ENCODE measurements at regions not wholly inside any gene's neighbourhood (a gene's known extent, or its start where the extent isn't known, plus 50 kb on each side); places are given as distances from the start of the nearest gene placed in this dataset.

DNA sequence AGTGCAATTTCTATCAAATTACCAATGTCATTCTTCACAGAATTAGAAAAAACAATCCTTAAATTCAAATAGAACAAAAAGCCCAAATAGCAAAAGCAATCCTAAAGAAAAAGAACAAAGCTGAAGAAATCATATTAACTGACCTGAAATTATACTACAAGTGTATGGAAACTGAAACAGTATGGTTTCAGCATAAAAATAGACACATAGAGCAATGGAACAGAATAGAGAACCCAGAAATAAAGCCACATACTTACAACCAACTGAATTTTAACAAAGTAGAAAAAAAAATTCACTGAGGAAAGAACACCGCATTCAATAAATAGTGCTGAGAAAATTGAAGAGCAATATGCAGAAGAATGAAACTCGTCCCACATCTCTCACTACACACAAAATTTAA, 142.0 kb upstream of the CHRM2 start:
- H3K27me3 ChIP-seq: no peaks in the 10 kb centered on the region
- H3K4me1 ChIP-seq: no peaks in the 10 kb centered on the region
- DNase-seq: no peak
- WGBS, 2 donors: 71 to 75% methylated on average over 2 of the region's 2 CpGs
- no peaks in the 10 kb centered on the region for H3K36me3 ChIP-seq
- no peak overlapping the region for H3K27ac ChIP-seq
- no peak for ATAC-seq (ENCODE audit: low FRiP score in 2 of 2)
- H3K4me3 ChIP-seq: no peak overlapping the region
- TF ChIP-seq POLR2AphosphoS5 (IDR thresholded peaks at IDR 0.05) (no peak), POLR2A (IDR thresholded peaks at IDR 0.05) (no peak), CTCF (IDR thresholded peaks at IDR 0.05) (no peak), EP300 (IDR thresholded peaks at IDR 0.05) (no peak)
- H3K9me3 ChIP-seq: peaks cover 0 to 9% (median 0%) of the 10 kb centered on the region in 4 donors

GRCh38 chr7:136717910-136718557, 150.4 kb upstream of the CHRM2 start:
- DNase-seq (no peak), ATAC-seq (ENCODE audit: low FRiP score in 2 of 2) (no peak)
- no peak for TF ChIP-seq EP300 (IDR thresholded peaks at IDR 0.05)
- 77 to 82% methylated on average over 6 of the region's 6 CpGs for WGBS, 2 donors
- no peaks in the 10 kb centered on the region for H3K9me3 ChIP-seq
- no peak overlapping the region for H3K27ac ChIP-seq
- H3K36me3 ChIP-seq: no peaks in the 10 kb centered on the region
- no peak overlapping the region for H3K4me3 ChIP-seq
- no peaks in the 10 kb centered on the region for H3K27me3 ChIP-seq
- no peaks in the 10 kb centered on the region for H3K4me1 ChIP-seq

GRCh38 chr7:136714062-136714461, 154.4 kb upstream of the CHRM2 start:
- no peak for TF ChIP-seq CTCF (IDR thresholded peaks at IDR 0.05)
- 90 to 97% methylated on average over 3 of the region's 3 CpGs for WGBS, 2 donors
- Histone ChIP-seq H3K9me3 (no peaks in the 10 kb centered on the region), H3K27ac (no peak overlapping the region), H3K4me3 (no peak overlapping the region), H3K4me1 (no peaks in the 10 kb centered on the region), H3K27me3 (no peaks in the 10 kb centered on the region), H3K36me3 (no peaks in the 10 kb centered on the region)
- DNase-seq: no peak
- no peak for ATAC-seq (ENCODE audit: low FRiP score in 2 of 2)

DNA sequence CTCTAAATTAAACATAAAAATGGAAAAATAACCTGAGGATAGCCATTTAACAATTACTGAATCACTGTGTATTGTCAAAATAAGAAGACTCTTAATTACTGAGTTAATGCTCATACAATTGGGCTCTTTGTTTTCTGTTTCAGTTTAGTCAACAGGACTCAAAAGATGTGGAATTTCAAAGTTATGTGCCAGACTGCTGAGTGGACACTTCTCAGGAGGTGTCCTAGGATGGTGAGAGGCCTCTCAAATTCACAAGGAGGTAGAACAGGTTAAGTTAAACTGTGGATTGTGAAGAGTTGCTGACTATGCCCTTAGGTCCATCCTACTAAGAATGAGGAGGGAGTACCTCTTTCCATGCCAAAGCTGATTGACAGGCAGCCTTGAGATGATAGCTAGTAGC, 157.7 kb upstream of the CHRM2 start:
- DNase-seq (no peak), ATAC-seq (ENCODE audit: low FRiP score in 2 of 2) (no peak)
- H3K9me3 ChIP-seq: no peaks in the 10 kb centered on the region
- TF ChIP-seq POLR2AphosphoS5 (IDR thresholded peaks at IDR 0.05) (no peak), CTCF (IDR thresholded peaks at IDR 0.05) (no peak), EP300 (IDR thresholded peaks at IDR 0.05) (no peak), POLR2A (IDR thresholded peaks at IDR 0.05) (no peak)
- H3K4me3 ChIP-seq: no peak overlapping the region
- no peaks in the 10 kb centered on the region for H3K4me1 ChIP-seq
- no peak overlapping the region for H3K27ac ChIP-seq
- no peaks in the 10 kb centered on the region for H3K36me3 ChIP-seq
- no peaks in the 10 kb centered on the region for H3K27me3 ChIP-seq

DNA sequence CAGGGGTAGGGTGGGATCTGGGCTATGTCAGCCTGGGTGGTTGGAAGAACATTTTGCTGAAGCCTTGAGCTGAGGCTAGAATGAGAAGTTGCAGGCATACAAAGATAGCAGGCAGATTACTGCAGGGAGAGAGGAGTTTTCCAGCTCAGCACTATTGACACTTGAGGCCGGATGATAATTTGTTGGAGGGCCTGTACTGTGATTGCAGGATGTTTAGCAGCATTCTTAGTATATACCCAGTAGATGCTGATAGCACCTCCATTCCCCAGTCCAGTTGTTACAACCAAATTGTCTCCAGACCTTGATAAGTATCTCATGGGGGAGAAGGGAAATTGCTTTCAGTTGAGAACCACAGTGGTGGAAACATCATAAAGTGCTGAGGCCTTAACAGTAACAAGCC, 158.6 kb upstream of the CHRM2 start:
- Histone ChIP-seq H3K27ac (no peak overlapping the region), H3K27me3 (no peaks in the 10 kb centered on the region), H3K9me3 (no peaks in the 10 kb centered on the region), H3K4me1 (no peaks in the 10 kb centered on the region), H3K36me3 (no peaks in the 10 kb centered on the region), H3K4me3 (no peak overlapping the region)
- no peak for ATAC-seq (ENCODE audit: low FRiP score in 2 of 2)
- 73 to 80% methylated on average over 1 of the region's 1 CpG for WGBS, 2 donors
- no peak for DNase-seq
- TF ChIP-seq CTCF (IDR thresholded peaks at IDR 0.05): no peak
- no peak for TF ChIP-seq POLR2A (IDR thresholded peaks at IDR 0.05)
- TF ChIP-seq POLR2AphosphoS5 (IDR thresholded peaks at IDR 0.05): no peak
- no peak for TF ChIP-seq EP300 (IDR thresholded peaks at IDR 0.05)

Measured in upper lobe of left lung (tissue), 6 donors.